GM04504 (cell line): ENCODE measurements at regions not wholly inside any gene's neighbourhood (a gene's known extent, or its start where the extent isn't known, plus 50 kb on each side); places are given as distances from the start of the nearest gene placed in this dataset.
"Not testable (repeated sequence)": the region's sequence is repeated elsewhere in the genome, so short reads cannot be mapped to it uniquely, and the experiment has no call there.

Experiments
- DNase-seq: peaks from one replicate; pipeline ENCODE4 v3.0.0-alpha.2; 2012; ENCODE audit warnings: low read depth

DNA sequence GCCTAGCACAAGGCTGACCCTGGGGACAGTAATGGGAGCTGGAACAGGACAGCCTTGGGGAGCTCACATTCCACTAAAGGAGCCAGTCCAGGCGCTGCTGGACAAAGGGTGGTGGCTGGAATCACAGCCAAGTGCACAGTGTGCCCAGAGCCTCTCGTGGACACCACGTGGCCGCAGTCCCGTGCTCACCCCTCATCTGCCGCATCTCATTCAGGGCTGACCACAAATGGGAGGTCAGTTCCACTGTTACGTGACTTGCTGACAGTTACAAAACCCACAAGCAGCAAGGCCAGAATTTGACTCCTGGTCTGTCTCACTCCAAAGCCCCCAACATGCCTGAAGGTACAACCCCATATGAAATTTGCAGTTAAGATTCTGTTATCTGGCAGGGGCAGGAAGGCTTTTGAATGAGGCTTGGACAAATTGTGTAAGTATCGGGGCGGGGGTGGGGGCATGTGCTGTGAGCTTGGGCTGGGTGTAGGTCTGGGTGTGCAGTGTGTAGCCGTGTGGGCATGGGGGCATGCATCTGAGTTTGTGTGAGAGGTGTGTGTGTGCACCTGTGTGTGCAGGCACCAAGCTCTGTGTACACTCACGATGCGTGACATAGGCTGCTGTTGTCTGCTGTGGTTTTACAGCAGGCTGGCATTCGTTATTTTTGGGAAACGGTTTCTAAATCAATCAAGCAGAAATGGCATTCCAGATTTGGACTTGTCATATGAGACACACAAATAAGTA lies 301.7 kb downstream of the BRD1 start:
- DNase-seq: no peak

DNA sequence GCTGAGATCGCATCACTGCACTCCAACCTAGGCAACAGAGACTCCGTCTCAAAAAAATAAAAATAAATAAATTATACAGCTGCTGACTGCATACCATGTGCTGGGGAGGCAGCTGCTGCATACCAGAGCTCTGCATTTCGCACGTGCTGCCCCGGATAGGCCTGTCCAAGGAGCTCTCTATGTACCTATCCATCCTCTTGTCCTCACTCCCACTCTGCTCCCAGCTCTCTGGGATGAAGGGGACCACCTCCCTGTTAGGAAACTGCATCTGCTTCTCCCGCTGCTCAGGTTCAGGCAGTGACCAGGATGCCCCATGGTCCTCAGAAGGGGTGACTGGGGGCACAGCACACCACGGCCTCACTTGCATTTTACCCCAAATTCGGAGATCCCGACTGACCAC lies 302.3 kb downstream of the BRD1 start:
- no peak for DNase-seq

DNA sequence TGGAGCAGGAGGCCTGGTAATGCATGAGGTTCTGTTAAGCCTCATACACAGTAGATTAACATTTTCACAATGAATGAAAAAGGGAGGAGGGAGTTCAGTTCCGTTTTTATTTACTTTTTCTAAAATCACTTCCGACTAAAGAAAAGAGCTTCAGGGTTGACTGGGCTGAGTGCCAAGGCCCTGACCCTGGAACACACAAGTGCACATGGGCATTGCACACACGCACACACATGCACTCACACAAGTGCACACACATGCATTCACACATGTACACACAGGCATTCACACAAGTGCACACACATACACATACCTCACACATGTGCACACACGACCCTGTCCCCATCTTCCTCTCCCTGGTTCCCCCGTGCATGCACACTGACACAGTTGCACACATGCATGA lies 303.3 kb downstream of the BRD1 start:
- DNase-seq: no peak

DNA sequence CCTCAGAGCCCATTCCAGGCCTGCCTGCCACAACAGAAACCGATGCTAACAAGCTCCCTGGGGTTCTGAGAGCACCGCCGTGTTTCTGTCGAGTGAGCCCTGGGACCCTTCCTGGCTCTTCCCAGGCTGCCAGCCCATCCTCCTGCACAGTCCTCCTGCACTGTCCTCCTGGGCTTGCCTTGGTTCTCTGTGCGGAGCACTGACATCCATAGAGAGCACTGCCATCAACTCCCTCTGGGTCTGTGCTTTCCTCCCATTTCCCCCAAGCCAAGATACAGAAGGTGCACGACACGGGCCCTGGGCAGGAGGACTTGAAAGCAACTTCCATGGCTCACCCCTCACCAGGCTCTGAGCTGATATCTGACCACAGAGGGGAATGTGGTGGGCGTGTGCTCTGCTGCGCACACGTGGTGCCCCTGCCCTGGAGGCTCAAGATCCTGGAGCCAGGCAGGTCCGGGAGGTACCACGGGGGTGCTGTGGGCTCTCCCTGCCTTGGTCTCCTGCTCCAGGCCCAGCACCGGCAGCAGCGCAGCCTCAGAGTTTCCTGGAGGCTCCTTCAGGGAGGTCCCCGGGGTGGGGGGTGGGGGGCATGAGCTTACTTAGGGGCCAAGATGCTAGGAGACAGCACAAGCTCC lies 304.2 kb downstream of the BRD1 start:
- no peak for DNase-seq

DNA sequence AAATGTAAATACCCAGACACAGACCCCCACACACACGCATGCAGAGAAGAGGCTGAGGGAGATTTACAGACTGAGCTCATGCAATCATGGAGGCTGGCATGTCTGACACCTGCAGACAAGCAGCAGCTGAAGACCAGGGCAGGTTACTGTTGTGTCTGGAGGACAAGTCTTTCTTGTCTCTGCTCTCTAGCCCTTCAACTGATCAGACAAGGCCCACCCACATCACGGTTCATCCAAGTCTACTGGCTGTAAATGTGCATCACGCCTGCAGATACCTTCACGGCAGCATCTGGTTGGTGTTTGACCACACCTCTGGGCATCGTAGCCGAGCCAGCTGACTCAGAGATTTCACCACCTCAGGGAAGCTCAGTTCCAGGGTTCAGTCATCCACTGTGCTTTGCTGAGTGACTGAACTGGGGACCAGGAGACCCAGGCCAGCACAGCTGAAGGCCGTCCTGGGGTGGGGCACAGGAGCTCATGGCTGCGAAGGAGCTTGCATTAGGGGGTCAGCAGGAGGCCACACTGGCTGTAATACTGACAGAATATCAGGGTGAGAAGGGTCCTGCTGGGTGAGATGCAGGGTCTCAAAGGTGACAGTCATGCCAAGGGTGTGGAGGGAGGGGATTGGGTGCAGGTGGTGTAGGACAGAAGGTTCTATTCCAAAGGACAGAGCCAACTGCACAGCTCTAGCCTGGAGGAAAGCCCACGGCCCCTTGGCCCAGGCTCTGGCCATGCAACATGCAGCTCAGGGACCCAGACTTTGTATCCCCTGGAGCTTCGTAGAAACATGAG lies 304.9 kb downstream of the BRD1 start:
- no peak for DNase-seq

DNA sequence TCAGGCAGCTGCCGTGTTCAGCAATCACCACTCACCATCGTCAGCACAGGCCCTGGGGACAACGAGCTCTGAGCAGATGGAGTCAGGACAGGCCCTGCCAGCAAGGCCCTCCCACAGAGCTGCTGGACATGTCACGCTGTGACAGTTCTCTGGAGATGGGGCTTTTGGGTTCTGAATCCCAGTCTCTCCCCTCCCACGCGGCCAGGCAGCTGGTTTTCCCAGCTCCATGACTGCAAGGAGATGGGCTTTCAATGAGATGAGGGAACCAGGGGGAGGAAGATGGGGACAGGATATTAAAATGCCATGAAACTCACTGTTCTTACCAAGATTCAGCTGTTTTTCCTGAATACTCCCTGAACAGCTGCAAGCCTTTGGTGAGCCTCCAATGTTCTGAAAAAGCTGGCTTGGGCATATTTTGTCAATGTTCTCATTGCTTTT lies 305.9 kb downstream of the BRD1 start:
- DNase-seq: no peak

DNA sequence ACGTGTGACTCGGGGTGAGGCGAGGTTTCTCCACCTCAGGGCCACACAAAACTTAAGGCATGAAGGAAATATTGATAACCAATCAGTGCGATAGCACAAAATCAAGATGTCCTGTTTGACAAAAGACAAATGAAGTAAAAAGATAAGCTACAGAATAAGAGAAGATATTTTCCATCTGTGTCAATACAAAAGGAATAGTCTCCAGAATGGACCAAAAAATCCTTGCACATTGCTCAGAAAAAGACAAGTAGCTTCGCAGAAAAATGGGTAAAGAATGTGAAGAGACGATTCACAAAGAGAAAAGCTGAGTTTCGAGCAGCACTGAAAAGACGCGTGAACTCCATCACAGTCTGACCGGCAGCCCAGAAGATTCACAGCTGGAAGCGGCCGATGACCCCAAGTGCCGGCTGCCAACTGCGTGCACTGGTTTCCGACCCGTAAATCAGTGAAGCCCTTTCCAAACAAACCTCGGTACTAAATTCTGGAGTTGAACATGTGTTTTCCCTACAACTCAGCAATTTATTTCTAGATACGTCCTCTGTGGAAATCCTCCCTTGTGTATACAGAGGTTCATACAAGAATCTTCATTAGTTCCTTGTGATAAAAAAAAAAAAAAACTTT lies 308.4 kb downstream of the BRD1 start:
- DNase-seq: no peak

DNA sequence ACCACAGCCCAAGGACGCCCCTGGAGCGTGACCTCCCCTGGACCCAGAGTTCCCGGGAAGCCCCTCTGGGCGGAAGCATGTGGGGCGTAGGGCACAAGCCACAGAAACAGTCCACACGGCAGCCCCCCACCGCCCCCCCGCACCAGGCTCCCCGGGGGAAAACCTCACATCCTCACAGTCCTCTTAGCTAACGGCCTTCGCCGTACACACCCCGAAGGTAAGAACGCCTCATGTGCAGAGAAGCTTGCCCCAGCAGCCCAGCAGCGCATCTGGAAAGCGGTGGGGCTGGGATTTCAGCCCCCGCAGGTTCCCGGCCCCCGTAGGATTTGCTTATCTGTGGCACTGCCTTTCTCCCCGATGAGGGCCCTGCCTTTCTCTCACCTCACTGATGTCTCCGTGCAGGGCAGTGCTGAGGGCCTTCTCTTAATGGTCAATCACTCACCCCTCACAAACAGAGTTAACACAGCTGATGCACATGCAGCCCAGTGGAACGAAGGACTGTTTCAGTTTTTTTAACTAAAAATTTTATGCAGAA lies 309.2 kb downstream of the BRD1 start:
- DNase-seq: no peak

DNA sequence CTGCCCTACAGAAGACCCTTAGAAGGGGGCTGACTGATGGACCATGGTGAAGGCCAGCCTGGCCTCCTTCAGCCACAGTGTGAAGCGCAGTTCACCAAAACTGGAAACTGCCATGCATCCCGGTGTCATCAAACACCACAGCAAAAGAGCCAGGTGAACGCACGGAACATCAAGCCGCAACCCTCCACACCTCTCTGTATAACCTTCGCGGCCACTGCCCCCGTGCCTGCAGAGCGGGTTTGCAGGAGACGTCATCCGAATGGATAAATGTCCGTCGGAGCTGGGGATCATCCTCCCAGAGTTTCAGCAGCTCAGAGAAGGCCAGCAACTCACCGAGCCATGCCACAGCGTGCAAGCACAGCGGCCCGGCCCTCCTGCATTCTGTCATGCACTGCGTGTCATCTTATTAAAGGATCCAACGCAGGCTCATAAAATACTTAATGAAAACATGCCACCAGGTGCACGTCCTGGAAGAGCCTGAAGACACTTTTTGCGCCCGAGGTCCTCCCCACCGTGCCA lies 309.9 kb downstream of the BRD1 start:
- DNase-seq: no peak

DNA sequence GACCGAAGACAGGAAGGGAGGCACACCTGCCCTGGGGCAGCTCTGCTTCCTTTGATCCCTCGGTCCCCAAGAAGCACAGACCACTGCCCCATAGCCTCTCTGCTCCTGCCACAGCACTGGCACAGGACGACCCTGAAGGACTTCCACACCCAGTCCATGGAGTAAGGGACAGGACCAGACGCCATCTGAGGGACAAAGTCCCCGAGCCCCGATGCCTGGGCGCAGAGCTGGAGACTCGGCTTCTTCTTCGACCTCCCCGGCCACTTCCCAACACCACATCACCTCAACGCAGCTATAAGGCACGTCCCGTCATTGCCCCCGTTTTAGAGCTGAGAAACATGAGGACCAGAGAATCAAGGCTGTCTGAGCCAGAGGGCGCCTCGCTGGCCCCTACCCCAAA lies 310.5 kb downstream of the BRD1 start:
- DNase-seq: no peak

DNA sequence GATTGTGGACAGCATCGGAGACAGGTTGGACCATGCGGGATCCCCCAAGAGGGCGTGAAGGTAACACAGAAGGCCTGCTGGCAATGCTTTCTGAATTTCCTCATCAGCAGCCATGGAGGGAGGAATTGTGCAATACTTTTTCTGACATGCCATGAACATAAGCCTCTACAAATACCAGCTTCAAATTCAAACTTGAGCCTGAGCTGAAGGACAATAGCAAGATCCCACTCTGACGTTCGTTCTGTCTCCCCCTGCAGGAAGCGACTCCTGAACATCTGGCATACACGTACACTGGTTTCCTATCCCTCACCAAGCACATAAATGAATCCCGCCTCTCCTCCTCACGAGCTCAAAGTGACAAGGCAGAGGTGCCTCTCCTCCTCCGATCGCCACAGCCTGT lies 312.2 kb downstream of the BRD1 start:
- DNase-seq: no peak

DNA sequence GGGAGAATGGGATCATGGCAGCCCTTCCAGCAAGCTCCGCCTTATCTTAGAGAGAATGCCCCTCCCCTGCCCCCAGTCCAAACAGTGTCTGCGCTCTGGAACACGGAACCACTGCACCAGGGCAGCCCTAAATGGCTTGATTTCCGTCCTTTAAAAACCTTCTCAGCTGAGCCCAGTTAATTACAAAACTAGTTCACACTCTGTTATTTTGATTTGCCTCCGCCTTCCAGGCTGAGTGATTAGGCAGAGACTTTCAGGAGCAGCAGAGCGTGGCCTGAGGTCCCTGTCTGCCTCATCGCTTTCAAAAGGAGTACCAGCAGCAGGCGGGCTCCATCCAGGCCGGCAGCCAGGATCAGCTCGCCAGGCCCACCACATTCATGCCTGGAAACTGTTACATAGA lies 313.0 kb downstream of the BRD1 start:
- no peak for DNase-seq

DNA sequence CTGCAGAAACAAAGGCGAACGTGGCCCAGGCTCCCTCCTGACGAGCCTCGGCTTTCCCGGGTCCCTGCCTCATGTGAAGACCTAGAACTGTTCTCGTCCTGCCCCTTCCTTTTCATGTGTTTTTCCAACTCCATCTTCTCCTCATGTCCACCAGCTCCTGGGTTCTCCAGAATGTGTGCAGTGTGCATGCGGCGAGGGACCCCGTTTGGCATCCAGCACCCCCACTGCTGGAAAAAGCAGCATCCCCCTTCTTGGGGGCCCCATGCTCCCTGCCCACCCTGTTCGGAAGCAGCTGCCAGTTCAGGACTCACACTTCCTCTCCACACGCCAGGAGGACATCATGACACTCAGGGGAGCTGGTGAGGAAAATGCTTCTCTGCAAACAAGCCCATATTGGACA lies 313.5 kb downstream of the BRD1 start:
- DNase-seq: no peak

DNA sequence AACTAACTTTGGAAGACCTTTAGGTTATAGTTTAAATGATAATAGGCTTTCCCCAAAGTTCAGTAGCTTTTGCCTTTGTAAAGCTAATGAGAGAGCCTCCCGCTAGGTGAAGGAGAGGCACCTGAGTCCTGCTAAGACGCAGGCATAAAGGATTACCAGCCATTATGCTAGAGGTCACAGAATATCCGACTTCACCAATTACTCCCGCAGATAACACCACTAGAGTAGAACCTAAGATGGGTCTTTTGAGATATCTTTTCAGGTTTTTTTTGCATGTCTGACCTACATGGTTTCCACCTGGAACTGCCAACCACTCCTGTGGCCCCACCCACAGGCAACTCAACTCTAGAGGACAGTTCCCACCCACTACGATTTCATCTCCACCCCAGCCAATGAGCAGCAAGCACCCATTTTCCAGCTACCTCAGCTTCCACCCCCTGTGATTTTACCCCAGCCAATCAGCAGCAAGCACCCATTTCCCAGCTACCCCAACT lies 314.3 kb downstream of the BRD1 start:
- no peak for DNase-seq

DNA sequence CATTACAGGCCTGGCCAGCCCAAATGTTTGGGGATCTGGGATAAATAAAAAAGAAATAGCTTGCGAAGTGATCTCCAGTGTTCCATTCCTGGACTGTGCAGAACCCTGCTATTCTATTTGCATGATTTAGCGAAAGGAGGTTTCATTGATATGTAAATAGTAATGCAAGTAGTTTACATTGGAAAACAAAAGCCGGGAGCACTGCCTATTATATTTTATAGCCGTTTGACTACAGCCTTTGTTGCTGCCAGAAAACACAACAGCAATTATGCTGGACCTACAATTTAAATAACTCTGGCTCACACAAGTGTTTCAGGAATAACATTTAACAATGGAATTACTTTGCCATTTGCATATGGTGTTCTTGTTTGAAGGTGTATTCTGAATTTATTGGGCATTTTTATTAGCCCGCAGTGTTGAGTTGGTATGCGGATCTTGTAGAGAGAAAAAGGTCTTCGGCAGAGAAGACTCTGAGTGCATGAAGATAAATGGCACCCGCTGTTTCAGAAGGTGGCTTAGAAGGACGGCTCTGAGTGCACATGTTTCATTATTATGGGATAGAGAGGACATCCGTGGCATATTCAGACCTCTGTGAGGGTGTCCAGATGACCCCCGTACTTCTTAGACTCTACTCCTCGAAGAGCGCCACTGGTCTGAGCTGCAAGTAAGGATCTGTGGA lies 315.0 kb downstream of the BRD1 start:
- no peak for DNase-seq

DNA sequence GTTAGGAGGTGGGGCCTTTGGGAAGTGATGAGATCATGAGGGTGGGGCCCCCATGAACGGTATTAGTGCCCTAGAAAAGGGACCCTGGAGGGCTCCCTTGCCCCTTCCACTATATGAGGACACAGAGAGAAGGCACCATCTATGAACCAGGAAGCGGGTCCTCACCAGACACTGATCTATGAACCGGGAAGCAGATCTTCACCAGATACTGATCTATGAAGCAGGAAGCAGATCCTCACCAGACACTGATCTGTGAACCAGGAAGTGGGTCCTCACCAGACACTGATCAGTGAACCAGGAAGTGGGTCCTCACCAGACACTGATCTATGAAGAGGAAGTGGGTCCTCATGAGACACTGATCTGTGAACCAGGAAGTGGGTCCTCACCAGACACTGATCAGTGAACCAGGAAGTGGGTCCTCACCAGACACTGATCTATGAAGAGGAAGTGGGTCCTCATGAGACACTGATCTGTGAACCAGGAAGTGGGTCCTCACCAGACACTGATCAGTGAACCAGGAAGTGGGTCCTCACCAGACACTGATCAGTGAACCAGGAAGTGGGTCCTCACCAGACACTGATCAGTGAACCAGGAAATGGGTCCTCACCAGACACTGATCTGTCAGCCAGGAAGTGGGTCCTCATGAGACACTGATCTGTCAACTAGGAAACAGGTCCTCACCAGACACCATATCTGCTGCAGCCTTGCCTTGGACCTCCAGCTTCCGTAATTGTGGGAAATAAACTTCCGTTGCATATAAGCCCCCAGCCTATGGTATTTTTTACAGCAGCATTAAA lies 316.1 kb downstream of the BRD1 start:
- DNase-seq: not testable (repeated sequence)

DNA sequence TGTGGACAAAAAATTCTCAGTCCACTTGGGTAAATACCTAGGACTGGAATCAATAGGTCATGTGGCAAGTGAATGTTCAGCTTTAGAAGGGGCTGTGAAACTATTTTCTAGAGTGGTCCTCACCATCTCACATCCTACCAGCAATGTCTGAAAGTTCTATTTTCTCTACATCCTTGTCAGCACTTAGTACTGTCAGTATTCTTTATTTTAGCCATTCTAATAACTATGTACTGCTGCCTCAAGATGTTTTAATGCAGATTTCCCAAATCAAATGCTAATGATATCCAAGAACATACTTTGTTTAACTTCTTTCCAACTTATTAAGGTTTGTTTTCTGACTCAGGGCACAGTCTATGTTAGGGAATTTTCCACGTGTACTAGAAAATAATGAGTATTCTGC lies 317.0 kb downstream of the BRD1 start:
- DNase-seq: no peak

DNA sequence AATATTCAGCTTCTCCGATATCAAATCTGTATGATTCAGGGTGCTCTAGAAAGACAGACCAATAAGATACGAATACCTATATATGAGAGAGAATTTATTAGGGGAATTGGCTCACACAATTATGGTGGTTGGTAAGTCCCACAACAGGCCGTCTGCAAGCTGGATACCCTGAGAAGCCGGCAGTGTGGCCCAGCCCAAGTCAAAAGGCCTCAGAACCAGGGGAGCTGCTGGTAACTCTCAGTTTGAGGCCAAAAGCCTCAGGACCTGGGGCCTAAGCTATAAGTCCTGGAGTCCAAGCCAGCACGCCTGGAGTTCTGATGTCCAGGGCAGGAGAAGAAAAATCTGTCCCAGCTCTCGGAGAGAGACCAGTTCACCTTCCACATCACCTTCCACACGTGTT lies 318.7 kb downstream of the BRD1 start:
- no peak for DNase-seq

DNA sequence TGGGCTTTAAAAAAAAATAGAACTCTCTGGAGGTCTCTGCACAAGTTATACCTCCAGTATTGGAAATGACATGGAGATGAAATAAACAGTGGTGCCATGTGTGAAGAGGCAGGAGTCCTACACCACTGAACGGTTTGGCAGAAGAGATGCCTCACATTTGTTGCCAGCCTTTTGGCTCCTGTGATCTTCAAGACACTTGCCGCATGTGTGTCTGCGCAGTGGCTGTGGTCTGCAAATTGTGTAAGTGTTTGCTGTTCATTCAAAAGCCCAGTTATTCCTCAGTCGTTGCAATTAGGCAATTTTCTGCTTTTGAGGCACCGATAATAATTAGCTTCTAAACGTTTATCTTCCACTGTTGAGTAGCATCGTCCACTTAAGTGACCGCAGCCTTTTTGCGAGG lies 319.1 kb downstream of the BRD1 start:
- DNase-seq: no peak

DNA sequence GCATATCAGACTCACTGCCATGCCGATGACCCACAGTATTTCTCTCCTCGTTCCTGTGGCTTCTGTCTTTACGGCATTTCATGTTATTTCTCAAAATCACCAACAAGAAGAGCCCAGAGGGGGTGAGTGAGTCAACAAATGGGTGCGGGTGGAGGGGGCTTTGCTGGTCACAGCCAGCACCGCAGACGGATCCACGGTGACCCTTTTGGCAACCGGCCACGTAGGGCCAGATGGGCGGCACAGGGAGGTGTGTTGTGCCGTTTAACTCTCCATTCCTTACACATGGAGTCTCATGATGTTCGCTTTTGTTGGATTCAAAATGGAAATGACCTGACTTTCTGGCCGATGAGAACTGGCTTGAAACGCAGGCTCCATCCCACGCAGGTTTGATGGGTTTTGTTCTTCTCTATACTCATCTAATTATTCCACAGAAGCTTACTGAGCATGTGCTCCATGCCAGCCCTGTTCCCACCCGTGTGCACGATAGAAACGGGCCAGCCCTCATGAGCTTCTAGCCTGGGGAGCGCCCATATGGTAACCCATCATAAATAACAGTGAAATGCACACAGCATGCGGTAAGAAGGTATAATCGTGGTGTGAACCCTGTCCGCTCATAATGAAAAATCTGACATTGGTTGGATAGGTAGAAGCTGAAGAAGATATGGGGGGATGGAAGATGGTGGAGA lies 319.9 kb downstream of the BRD1 start:
- DNase-seq: no peak
